Heart right ventricle (tissue), 16 donors: ENCODE measurements at regions not wholly inside any gene's neighbourhood (a gene's known extent, or its start where the extent isn't known, plus 50 kb on each side); places are given as distances from the start of the nearest gene placed in this dataset.

ENCODE experiments used
- ATAC-seq, 8 donors: fragments of 200-7000 bp; cut with Tn5 transposase; one replicate each; pipeline ENCODE4 v1.9.1; 2020; ENCODE audit warnings: mild to moderate bottlenecking in 8 of 8, moderate library complexity in 8 of 8, moderate number of reproducible peaks in 1 of 8
- DNase-seq, 2 donors: peaks; one replicate each; pipeline ENCODE4 v3.0.0-alpha.2; 2020
- H3K27ac ChIP-seq, 10 donors: fragments of 200-600 bp; sonication (generic) in 2 of 10; one replicate each; pipeline versions ENCODE4 v1.5.0 to v1.8.0; 2020 to 2022; ENCODE audit warnings: mild to moderate bottlenecking in 3 of 10
- H3K27me3 ChIP-seq, 7 donors: fragments of 200-600 bp; one replicate each; pipeline ENCODE4 v1.8.0; 2021 to 2022; ENCODE audit warnings: mild to moderate bottlenecking in 2 of 7
- H3K36me3 ChIP-seq, 9 donors: fragments of 200-600 bp; sonication (generic) in 1 of 9; one replicate each; pipeline versions ENCODE4 v1.5.0 to v1.8.0; 2020 to 2022; ENCODE audit warnings: mild to moderate bottlenecking in 2 of 9
- H3K4me1 ChIP-seq, 9 donors: fragments of 200-600 bp; sonication (generic) in 1 of 9; one replicate each; pipeline versions ENCODE4 v1.5.0 to v1.8.0; 2020 to 2022; ENCODE audit warnings: mild to moderate bottlenecking in 4 of 9
- H3K4me3 ChIP-seq, 10 donors: fragments of 200-600 bp; sonication (generic) in 2 of 10; one replicate each; pipeline versions ENCODE4 v1.5.0 to v1.8.0; 2020 to 2022; ENCODE audit warnings: mild to moderate bottlenecking in 7 of 10, moderate library complexity in 2 of 10
- H3K9me3 ChIP-seq, 11 donors: fragments of 200-600 bp in 10 of 11; sonication (generic) in 2 of 11; one replicate each; pipeline versions ENCODE4 v1.5.0 to v1.8.0; 2013 to 2022; ENCODE audit warnings: mild to moderate bottlenecking in 2 of 11, control low read depth in 1 of 11, moderate library complexity in 1 of 11
- WGBS, 2 donors: extraction: QIAGEN DNeasy Blood & Tissue Kit; methylation state at CpG; one replicate each; pipeline ENCODE4 v1.1.7; 2013; ENCODE audit warnings: inconsistent platforms in 1 of 2; 5-methylcytosine and 5-hydroxymethylcytosine counted together
- intact Hi-C, 10 donors: fragments of 100-400 bp; cut with DNase I; formaldehyde crosslinking; loops; one replicate each; pipeline versions ENCODE4 v1.11.1 to v1.14.2; 2022
- TF ChIP-seq, protein P1 (sequence below), 9 donors: fragments of 200-600 bp; sonication (generic) in 2 of 9; IDR thresholded peaks; one replicate each; pipeline versions ENCODE4 v1.5.0 to v1.8.0; 2021 to 2022; ENCODE audit warnings: antibody characterized with exemption in 9 of 9, mild to moderate bottlenecking in 5 of 9, moderate library complexity in 1 of 9
- donor health status: Arrhythmogenic right ventricular cardiomyopathy.
- donor health status: ischemic (EF 13 %, LVEDD 7.1; RV severe dilation, severe dysfunction).
- donor health status: healthy with polysubstance abuse.
- donor health status: DM: no; HTN: yes; CAD: no.
- donor health status: DM: no; HTN: no; CAD: no.
- donor health status: ischemic (EF 25% LVEDD 6.9; RV normal size, moderate dysfunction).
- donor health status: ischemic (EF 25% LVEDD 5.7; RV mildly dilated, moderate dysfunction).
- donor health status: healthy.
- donor health status: DM: yes; HTN: yes; CAD: no.
- donor health status: Ischemic cardiomyopathy.
- donor health status: ischemic (EF 35%, LVEDD 5.7; RV mildly dilated, moderate dysfunction).
- donor health status: nonischemic (EF 11% LVEDD 7.7; RV severe dilation, severe dysfunction).
- donor health status: DM: yes; HTN: yes; CAD: no.
- donor health status: PGD.
- donor health status: ischemic (EF 29% LVEDD 5.4; RV normal size, mild dysfunction).
- donor health status: nonischemic (EF 23%, LVEDD 6.1; RV moderate dilation, normal function).

DNA sequence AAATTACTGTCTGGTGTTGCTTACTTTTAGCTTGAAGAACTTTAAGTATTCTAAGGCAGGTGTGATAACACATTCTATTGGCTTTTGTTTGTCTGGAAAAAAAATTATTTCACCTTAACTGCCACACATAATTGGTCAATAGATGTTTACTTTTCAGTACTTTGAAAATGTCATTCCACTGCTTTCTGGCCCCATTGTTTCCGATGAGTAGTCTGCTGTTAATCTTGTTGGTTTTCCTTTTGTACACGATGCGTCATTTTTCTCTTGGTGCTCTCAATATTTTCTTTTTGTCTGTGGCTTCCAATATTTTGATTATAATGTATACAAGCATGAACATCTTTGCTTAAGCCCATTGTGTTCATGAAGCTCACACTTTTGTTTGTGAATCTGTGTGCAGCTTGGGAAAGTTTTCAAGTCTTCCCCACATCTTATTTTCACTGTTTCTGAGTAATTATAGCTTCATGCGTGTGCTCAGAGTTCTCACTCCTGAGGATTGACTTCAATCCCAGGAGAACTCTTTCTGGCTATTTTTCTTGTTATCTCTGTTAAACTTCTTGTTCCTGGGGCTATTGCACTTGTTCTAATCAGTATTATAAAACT is 664.7 kb downstream of the IGSF11 start:
- TF ChIP-seq, protein P1, sequence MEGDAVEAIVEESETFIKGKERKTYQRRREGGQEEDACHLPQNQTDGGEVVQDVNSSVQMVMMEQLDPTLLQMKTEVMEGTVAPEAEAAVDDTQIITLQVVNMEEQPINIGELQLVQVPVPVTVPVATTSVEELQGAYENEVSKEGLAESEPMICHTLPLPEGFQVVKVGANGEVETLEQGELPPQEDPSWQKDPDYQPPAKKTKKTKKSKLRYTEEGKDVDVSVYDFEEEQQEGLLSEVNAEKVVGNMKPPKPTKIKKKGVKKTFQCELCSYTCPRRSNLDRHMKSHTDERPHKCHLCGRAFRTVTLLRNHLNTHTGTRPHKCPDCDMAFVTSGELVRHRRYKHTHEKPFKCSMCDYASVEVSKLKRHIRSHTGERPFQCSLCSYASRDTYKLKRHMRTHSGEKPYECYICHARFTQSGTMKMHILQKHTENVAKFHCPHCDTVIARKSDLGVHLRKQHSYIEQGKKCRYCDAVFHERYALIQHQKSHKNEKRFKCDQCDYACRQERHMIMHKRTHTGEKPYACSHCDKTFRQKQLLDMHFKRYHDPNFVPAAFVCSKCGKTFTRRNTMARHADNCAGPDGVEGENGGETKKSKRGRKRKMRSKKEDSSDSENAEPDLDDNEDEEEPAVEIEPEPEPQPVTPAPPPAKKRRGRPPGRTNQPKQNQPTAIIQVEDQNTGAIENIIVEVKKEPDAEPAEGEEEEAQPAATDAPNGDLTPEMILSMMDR (IDR thresholded peaks at IDR 0.05): no peak
- Histone ChIP-seq H3K27me3 (no peaks in the 10 kb centered on the region), H3K36me3 (no peaks in the 10 kb centered on the region), H3K4me3 (no peak overlapping the region), H3K27ac (no peak overlapping the region), H3K9me3 (peaks cover 0 to 66% (median 13%) of the 10 kb centered on the region in 11 donors), H3K4me1 (no peaks in the 10 kb centered on the region)
- ATAC-seq (no peak), DNase-seq (no peak)
- WGBS, 2 donors: 94% methylated on average over 4 of the region's 4 CpGs
- intact Hi-C loops: no loop called here

DNA sequence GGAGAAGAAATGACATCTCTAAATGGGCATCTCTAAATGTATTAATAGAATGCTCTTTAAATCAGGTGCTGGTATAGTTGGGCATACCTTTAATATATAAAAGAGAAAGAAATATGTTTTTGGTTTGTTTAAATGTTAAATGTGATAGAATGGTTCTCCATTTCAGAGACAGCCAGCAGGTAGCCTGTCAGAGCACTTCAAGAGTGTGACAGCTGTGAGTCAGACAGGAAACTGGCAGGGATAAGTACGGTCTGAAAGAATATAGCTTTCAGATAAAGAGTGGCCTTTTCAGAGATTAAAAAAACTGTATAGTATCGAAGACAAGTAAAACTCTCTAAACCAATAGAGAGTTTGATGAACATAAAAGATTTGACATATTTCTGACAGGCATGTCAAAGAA is 654.1 kb downstream of the IGSF11 start:
- H3K27ac ChIP-seq: no peak overlapping the region
- no peak overlapping the region for H3K4me3 ChIP-seq
- ATAC-seq (no peak), DNase-seq (no peak)
- no peaks in the 10 kb centered on the region for H3K27me3 ChIP-seq
- H3K9me3 ChIP-seq: peaks cover 0 to 11% (median 0%) of the 10 kb centered on the region in 11 donors
- intact Hi-C loops: no loop called here
- WGBS, 2 donors: 12 to 20% methylated on average over 2 of the region's 2 CpGs
- TF ChIP-seq, protein P1 (IDR thresholded peaks at IDR 0.05): no peak
- H3K36me3 ChIP-seq: no peaks in the 10 kb centered on the region
- H3K4me1 ChIP-seq: no peaks in the 10 kb centered on the region

GRCh38 chr3:118396491-118396890 is 638.2 kb downstream of the IGSF11 start:
- DNase-seq: no peak
- Histone ChIP-seq H3K27ac (no peak overlapping the region), H3K27me3 (no peaks in the 10 kb centered on the region), H3K9me3 (no peaks in the 10 kb centered on the region), H3K36me3 (no peaks in the 10 kb centered on the region), H3K4me1 (no peaks in the 10 kb centered on the region), H3K4me3 (no peak overlapping the region)
- 13 to 42% methylated on average over 1 of the region's 1 CpG for WGBS, 2 donors
- ATAC-seq: no peak
- intact Hi-C loops: no loop called here
- TF ChIP-seq, protein P1 (IDR thresholded peaks at IDR 0.05): no peak

DNA sequence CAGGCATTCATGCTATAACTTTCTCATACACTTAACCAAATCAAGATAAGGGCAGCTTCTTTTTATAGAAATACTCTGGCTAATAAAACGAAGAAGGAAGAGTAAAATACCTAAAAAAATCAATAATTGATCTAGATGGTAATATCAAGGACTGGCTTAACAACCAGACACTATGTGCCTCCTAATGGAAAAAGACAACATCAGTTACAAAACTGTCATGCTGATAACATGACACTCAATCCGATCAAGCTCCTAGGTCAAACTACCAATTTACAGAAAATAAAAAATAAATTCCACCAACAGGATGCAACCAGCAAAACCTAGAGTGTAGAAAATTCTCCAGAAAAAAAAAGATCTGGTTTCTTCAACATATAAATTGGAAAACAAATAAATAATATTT is 634.6 kb downstream of the IGSF11 start:
- ATAC-seq (no peak), DNase-seq (no peak)
- Histone ChIP-seq H3K36me3 (no peaks in the 10 kb centered on the region), H3K4me3 (no peak overlapping the region), H3K27ac (no peak overlapping the region), H3K9me3 (no peaks in the 10 kb centered on the region), H3K27me3 (no peaks in the 10 kb centered on the region), H3K4me1 (no peaks in the 10 kb centered on the region)
- intact Hi-C loops: no loop called here
- WGBS, 2 donors: 58 to 75% methylated on average over 2 of the region's 2 CpGs
- TF ChIP-seq, protein P1 (IDR thresholded peaks at IDR 0.05): no peak
